GM23338 (cell line): ENCODE measurements at regions not wholly inside any gene's neighbourhood (a gene's known extent, or its start where the extent isn't known, plus 50 kb on each side); places are given as distances from the start of the nearest gene placed in this dataset.

Experiments
- ATAC-seq: fragments of 200-7000 bp; cut with Tn5 transposase; 3 replicates; pipeline ENCODE4 v1.9.1; 2020
- DNase-seq: peaks from one replicate; pipeline ENCODE4 v3.0.0-alpha.2; 2015; ENCODE audit warnings: low spot score
- H2AFZ ChIP-seq: fragments of 200-600 bp; sonication (generic); 2 replicates; pipeline ENCODE4 v1.8.0; 2016; ENCODE audit warnings: antibody characterized with exemption, mild to moderate bottlenecking, moderate library complexity
- H3F3A ChIP-seq: fragments of 200-600 bp; sonication (generic); replicated peaks from 2 replicates; pipeline ENCODE4 v1.8.0; 2017; ENCODE audit warnings: antibody characterized with exemption, mixed run types, low read depth
- H3K27ac ChIP-seq: fragments of 200-600 bp; sonication (generic); 2 replicates; pipeline ENCODE4 v1.6.1; 2016; ENCODE audit warnings: low read depth
- H3K27me3 ChIP-seq: fragments of 200-600 bp; sonication (generic); 2 replicates; pipeline ENCODE4 v1.8.0; 2016; ENCODE audit warnings: mild to moderate bottlenecking, mixed run types, moderate library complexity; ENCODE audit not compliant: insufficient read depth
- H3K36me3 ChIP-seq: fragments of 200-600 bp; sonication (generic); 2 replicates; pipeline ENCODE4 v1.8.0; 2016; ENCODE audit warnings: mild to moderate bottlenecking; ENCODE audit not compliant: insufficient read depth
- H3K4me1 ChIP-seq: fragments of 200-600 bp; sonication (generic); 2 replicates; pipeline ENCODE4 v1.8.0; 2016; ENCODE audit warnings: mild to moderate bottlenecking, moderate library complexity; ENCODE audit not compliant: insufficient read depth
- H3K4me2 ChIP-seq: fragments of 200-600 bp; sonication (generic); 2 replicates; pipeline ENCODE4 v1.7.1; 2017; ENCODE audit warnings: mixed run types
- H3K4me3 ChIP-seq: fragments of 200-600 bp; sonication (generic); 2 replicates; pipeline ENCODE4 v1.6.1; 2016; ENCODE audit warnings: mixed run types
- H3K79me2 ChIP-seq: fragments of 200-600 bp; sonication (generic); replicated peaks from 2 replicates; pipeline ENCODE4 v1.8.0; 2017; ENCODE audit warnings: mild to moderate bottlenecking; ENCODE audit not compliant: insufficient read depth
- H3K9me2 ChIP-seq: fragments of 200-600 bp; sonication (generic); 2 replicates; pipeline ENCODE4 v1.8.0; 2017; ENCODE audit not compliant: insufficient read depth
- H4K20me1 ChIP-seq: fragments of 200-600 bp; sonication (generic); replicated peaks from 2 replicates; pipeline ENCODE4 v1.8.0; 2017; ENCODE audit warnings: mild to moderate bottlenecking; ENCODE audit not compliant: insufficient read depth
- H3K27ac Mint-ChIP-seq: 2 replicates; pipeline ENCODE4 v1.8.0; 2020; ENCODE audit warnings: inconsistent platforms, mild to moderate bottlenecking, moderate library complexity, mixed read lengths
- H3K27me3 Mint-ChIP-seq: 3 replicates; pipeline ENCODE4 v1.8.0; 2022; ENCODE audit warnings: low read depth, mild to moderate bottlenecking, moderate library complexity, mixed read lengths, inconsistent platforms; ENCODE audit not compliant: insufficient read depth, poor library complexity
- H3K36me3 Mint-ChIP-seq: 3 replicates; pipeline ENCODE4 v1.8.0; 2021; ENCODE audit warnings: low read depth, mild to moderate bottlenecking, inconsistent platforms, moderate library complexity, mixed read lengths
- H3K4me1 Mint-ChIP-seq: 3 replicates; pipeline ENCODE4 v1.8.0; 2020; ENCODE audit warnings: mild to moderate bottlenecking, inconsistent platforms, mixed read lengths
- H3K4me3 Mint-ChIP-seq: 3 replicates; pipeline ENCODE4 v1.8.0; 2021; ENCODE audit warnings: moderate library complexity, mild to moderate bottlenecking, inconsistent platforms, mixed read lengths
- H3K9me3 Mint-ChIP-seq: 3 replicates; pipeline ENCODE4 v1.8.0; 2020; ENCODE audit warnings: moderate library complexity, mild to moderate bottlenecking, inconsistent platforms, mixed read lengths
- CREB1 ChIP-seq: fragments of 250-450 bp; sonication (Bioruptor Pico); IDR thresholded peaks from 2 replicates; pipeline ENCODE4 v1.5.0; 2020; ENCODE audit warnings: low read depth, mild to moderate bottlenecking, moderate library complexity
- CTCF ChIP-seq, 2 experiments: fragments of 200-600 bp in 1 of 2; sonication (generic) in 1 of 2; conservative IDR thresholded peaks; 2 replicates each; pipeline versions ENCODE4 v1.5.1 to v1.6.1; 2016 to 2017; ENCODE audit warnings: antibody characterized with exemption in 2 of 2, low read depth in 2 of 2, mild to moderate bottlenecking in 2 of 2, moderate library complexity in 1 of 2
- ETS1 ChIP-seq: IDR thresholded peaks from 2 replicates; pipeline ENCODE4 v1.6.1; 2016; ENCODE audit warnings: antibody characterized with exemption
- EZH2 ChIP-seq: fragments of 200-600 bp; sonication (generic); IDR thresholded peaks from one replicate; pipeline ENCODE4 v1.8.0; 2017; ENCODE audit warnings: antibody characterized with exemption, mild to moderate bottlenecking, low read depth; ENCODE audit not compliant: unreplicated experiment
- EZH2phosphoT487 ChIP-seq: fragments of 200-600 bp; sonication (generic); IDR thresholded peaks from one replicate; pipeline ENCODE4 v1.8.1; 2018; ENCODE audit warnings: antibody characterized with exemption; ENCODE audit not compliant: unreplicated experiment
- JUNB ChIP-seq: IDR thresholded peaks from one replicate; pipeline ENCODE4 v1.6.1; 2016; ENCODE audit warnings: antibody characterized with exemption; ENCODE audit not compliant: unreplicated experiment
- NANOG ChIP-seq: IDR thresholded peaks from 2 replicates; pipeline ENCODE4 v1.6.1; 2016; ENCODE audit warnings: antibody characterized with exemption, borderline replicate concordance
- POLR2AphosphoS5 ChIP-seq: IDR thresholded peaks from 2 replicates; pipeline ENCODE4 v1.6.1; 2016; ENCODE audit warnings: antibody characterized with exemption, low read depth
- REST ChIP-seq: IDR thresholded peaks from one replicate; pipeline ENCODE4 v1.6.1; 2018; ENCODE audit warnings: antibody characterized with exemption; ENCODE audit not compliant: unreplicated experiment
- STAT1 ChIP-seq: IDR thresholded peaks from one replicate; pipeline ENCODE4 v1.6.1; 2016; ENCODE audit warnings: antibody characterized with exemption; ENCODE audit not compliant: unreplicated experiment
- ZNF114 ChIP-seq: fragments of 250-450 bp; sonication (Bioruptor Pico); IDR thresholded peaks from 2 replicates; pipeline ENCODE4 v1.5.0; 2020; ENCODE audit warnings: mild to moderate bottlenecking, moderate library complexity
- ZNF331 ChIP-seq: fragments of 250-450 bp; sonication (Bioruptor Pico); IDR thresholded peaks from 2 replicates; pipeline ENCODE4 v1.5.0; 2020; ENCODE audit warnings: low read depth, mild to moderate bottlenecking, moderate library complexity

GRCh38 chr12:88693837-88694445 lies 113.7 kb upstream of the KITLG start (continued):
- TF ChIP-seq REST (no peak), POLR2AphosphoS5 (no peak), EZH2 (no peak), ZNF331 (CRISPR knock-in tag) (no peak), NANOG (no peak), CREB1 (CRISPR knock-in tag) (no peak), JUNB (no peak), ETS1 (no peak), ZNF114 (CRISPR knock-in tag) (no peak), CTCF (conservative IDR thresholded peaks at IDR 0.05; ENCODE audit: low read depth in 2 of 2) (no peak), STAT1 (no peak)

GRCh38 chr12:88691811-88692210 lies 111.5 kb upstream of the KITLG start:
- ATAC-seq = no peak
- no peaks in the 10 kb centered on the region for H3K27me3 Mint-ChIP-seq
- H3K36me3 Mint-ChIP-seq = peaks cover 20% of the 10 kb centered on the region
- no peak for DNase-seq
- H3K27me3 ChIP-seq = no peaks in the 10 kb centered on the region
- H3K4me1 Mint-ChIP-seq = no peaks in the 10 kb centered on the region
- H4K20me1 ChIP-seq = no peaks in the 10 kb centered on the region
- no peak overlapping the region for H3K4me2 ChIP-seq
- no peak overlapping the region for H3K4me3 Mint-ChIP-seq
- peaks cover 11% of the 10 kb centered on the region; the same call in 1 of the 2 replicates for H3K36me3 ChIP-seq
- no peaks in the 10 kb centered on the region for H3K79me2 ChIP-seq
- no peak overlapping the region for H3K4me3 ChIP-seq
- H2AFZ ChIP-seq = no peak overlapping the region
- H3K27ac ChIP-seq = no peak overlapping the region
- no peak overlapping the region for H3K27ac Mint-ChIP-seq
- peaks cover 25% of the 10 kb centered on the region for H3K9me3 Mint-ChIP-seq
- no peaks in the 10 kb centered on the region for H3K9me2 ChIP-seq
- H3F3A ChIP-seq = no peaks in the 10 kb centered on the region
- no peaks in the 10 kb centered on the region for H3K4me1 ChIP-seq
- TF ChIP-seq ZNF331 (CRISPR knock-in tag) = no peak
- TF ChIP-seq CTCF (conservative IDR thresholded peaks at IDR 0.05; ENCODE audit: low read depth in 2 of 2) = no peak
- TF ChIP-seq EZH2phosphoT487 = no peak
- no peak for TF ChIP-seq NANOG
- TF ChIP-seq POLR2AphosphoS5 = no peak
- no peak for TF ChIP-seq ZNF114 (CRISPR knock-in tag)
- no peak for TF ChIP-seq CREB1 (CRISPR knock-in tag)
- no peak for TF ChIP-seq REST
- TF ChIP-seq ETS1 = no peak
- no peak for TF ChIP-seq STAT1
